Tibial artery (tissue), 4 donors: ENCODE measurements at regions not wholly inside any gene's neighbourhood (a gene's known extent, or its start where the extent isn't known, plus 50 kb on each side); places are given as distances from the start of the nearest gene placed in this dataset.
A peak's percentile ranks its signal among the peaks of the same experiment; 100 is the strongest.
"Not testable (repeated sequence)": the region's sequence is repeated elsewhere in the genome, so short reads cannot be mapped to it uniquely, and the experiment has no call there.

Experiments used
- DNase-seq, 2 donors: peaks; one replicate each; pipeline ENCODE4 v3.0.0-alpha.2; 2019
- H3K27ac ChIP-seq, 2 donors: fragments of 200-600 bp; sonication (generic) in 1 of 2; 1 replicate in 1 of 2; 2 replicates in 1 of 2; pipeline ENCODE4 v1.5.1; 2018 to 2019; ENCODE audit warnings: mild to moderate bottlenecking in 1 of 2
- H3K27me3 ChIP-seq, 2 donors: fragments of 200-600 bp; sonication (generic) in 1 of 2; one replicate each; pipeline versions ENCODE4 v1.5.1 to v1.6.0; 2016 to 2019
- H3K36me3 ChIP-seq, 3 donors: fragments of 200-600 bp; sonication (generic) in 2 of 3; one replicate each; pipeline ENCODE4 v1.5.1; 2016 to 2019; ENCODE audit warnings: mild to moderate bottlenecking in 2 of 3
- H3K4me1 ChIP-seq, 4 donors: fragments of 200-600 bp; sonication (generic) in 2 of 4; 1 replicate in 3 of 4; 2 replicates in 1 of 4; pipeline ENCODE4 v1.5.1; 2016 to 2019
- H3K4me3 ChIP-seq, 2 donors: fragments of 200-600 bp; sonication (generic) in 1 of 2; 1 replicate in 1 of 2; 2 replicates in 1 of 2; pipeline ENCODE4 v1.5.1; 2018 to 2019; ENCODE audit warnings: mild to moderate bottlenecking in 2 of 2
- H3K9me3 ChIP-seq, 3 donors: fragments of 200-600 bp; sonication (generic) in 1 of 3; one replicate each; pipeline ENCODE4 v1.5.1; 2016 to 2019
- CTCF ChIP-seq, 2 experiments: fragments of 200-600 bp in 1 of 2; fragments of 450-650 bp in 1 of 2; IDR thresholded peaks; one replicate each; pipeline ENCODE4 v1.5.1; 2017 to 2019; ENCODE audit warnings: antibody characterized with exemption in 2 of 2, mild to moderate bottlenecking in 1 of 2, moderate library complexity in 1 of 2
- intact Hi-C: fragments of 100-400 bp; cut with DNase I; formaldehyde crosslinking; loops from one replicate; pipeline ENCODE4 v1.15.0; 2023; ENCODE audit warnings: low total_unique reads

- H3K27ac ChIP-seq, result no peak overlapping the region
- H3K27me3 ChIP-seq, result no peaks in the 10 kb centered on the region
- TF ChIP-seq CTCF (IDR thresholded peaks at IDR 0.05), result no peak
- no peaks in the 10 kb centered on the region for H3K4me1 ChIP-seq
- H3K36me3 ChIP-seq, result no peaks in the 10 kb centered on the region
- H3K4me3 ChIP-seq, result no peak overlapping the region
- intact Hi-C loops, result no loop called here
- DNase-seq, result no peak
- H3K9me3 ChIP-seq, result no peaks in the 10 kb centered on the region
These were observed 108.5 kb downstream of the KCNK1 start for GRCh38 chr1:233722212-233722979.

GRCh38 chr1:233723387-233723786, 109.5 kb downstream of the KCNK1 start:
- Histone ChIP-seq H3K27ac (no peak overlapping the region), H3K4me1 (no peaks in the 10 kb centered on the region), H3K4me3 (no peak overlapping the region), H3K27me3 (no peaks in the 10 kb centered on the region), H3K9me3 (no peaks in the 10 kb centered on the region), H3K36me3 (no peaks in the 10 kb centered on the region)
- intact Hi-C loops, result no loop called here
- TF ChIP-seq CTCF (IDR thresholded peaks at IDR 0.05), result no peak
- no peak for DNase-seq

- H3K4me3 ChIP-seq, intact Hi-C loops, H3K9me3 ChIP-seq, H3K27ac ChIP-seq, H3K4me1 ChIP-seq, DNase-seq, H3K27me3 ChIP-seq, H3K36me3 ChIP-seq: not testable (repeated sequence)
These were observed 110.3 kb downstream of the KCNK1 start for GRCh38 chr1:233724131-233724631.

GRCh38 chr1:233725423-233725822, 111.5 kb downstream of the KCNK1 start:
- no peak overlapping the region for H3K27ac ChIP-seq
- peaks cover 0 to 6% (median 0%) of the 10 kb centered on the region in 4 donors for H3K4me1 ChIP-seq
- DNase-seq, result no peak
- no peak overlapping the region for H3K4me3 ChIP-seq
- H3K36me3 ChIP-seq, result no peaks in the 10 kb centered on the region
- no peak for TF ChIP-seq CTCF (IDR thresholded peaks at IDR 0.05)
- no peaks in the 10 kb centered on the region for H3K27me3 ChIP-seq
- intact Hi-C loops, result no loop called here
- H3K9me3 ChIP-seq, result no peaks in the 10 kb centered on the region

GRCh38 chr1:233728721-233729120, 114.8 kb downstream of the KCNK1 start:
- intact Hi-C loops, result no loop called here
- no peaks in the 10 kb centered on the region for H3K27me3 ChIP-seq
- H3K9me3 ChIP-seq, result no peaks in the 10 kb centered on the region
- peaks cover 0 to 23% (median 12%) of the 10 kb centered on the region in 4 donors for H3K4me1 ChIP-seq
- no peaks in the 10 kb centered on the region for H3K36me3 ChIP-seq
- H3K27ac ChIP-seq, result no peak overlapping the region
- no peak overlapping the region for H3K4me3 ChIP-seq
- DNase-seq, result no peak
- TF ChIP-seq CTCF (IDR thresholded peaks at IDR 0.05), result no peak

GRCh38 chr1:233730380-233730779, 116.5 kb downstream of the KCNK1 start:
- intact Hi-C loops, result no loop called here
- Histone ChIP-seq H3K4me3 (no peak overlapping the region), H3K4me1 (peaks cover 0 to 23% (median 12%) of the 10 kb centered on the region in 4 donors), H3K27me3 (no peaks in the 10 kb centered on the region), H3K36me3 (no peaks in the 10 kb centered on the region), H3K27ac (peak overlapping the region; percentile 10 to 59), H3K9me3 (no peaks in the 10 kb centered on the region)
- no peak for DNase-seq
- TF ChIP-seq CTCF (IDR thresholded peaks at IDR 0.05), result no peak
